Tibial nerve (tissue), 4 donors: ENCODE measurements at regions not wholly inside any gene's neighbourhood (a gene's known extent, or its start where the extent isn't known, plus 50 kb on each side); places are given as distances from the start of the nearest gene placed in this dataset.

Experiments
- EP300 ChIP-seq, 2 donors: sonication (generic); formaldehyde crosslinking; IDR thresholded peaks; one replicate each; pipeline ENCODE4 v1.6.1; 2017; ENCODE audit warnings: antibody characterized with exemption in 2 of 2, mild to moderate bottlenecking in 1 of 2
- POLR2A ChIP-seq, 2 donors: fragments of 450-650 bp; IDR thresholded peaks; one replicate each; pipeline ENCODE4 v1.6.1; 2017; ENCODE audit warnings: antibody characterized with exemption in 2 of 2, mild to moderate bottlenecking in 2 of 2, moderate library complexity in 2 of 2
- TF ChIP-seq, protein P1 (sequence below), 5 experiments: fragments of 200-600 bp in 3 of 5; fragments of 450-650 bp in 2 of 5; sonication (generic) in 3 of 5; IDR thresholded peaks; one replicate each; pipeline ENCODE4 v1.5.1; 2016 to 2019; ENCODE audit warnings: antibody characterized with exemption in 5 of 5, mild to moderate bottlenecking in 3 of 5, moderate library complexity in 2 of 5

DNA sequence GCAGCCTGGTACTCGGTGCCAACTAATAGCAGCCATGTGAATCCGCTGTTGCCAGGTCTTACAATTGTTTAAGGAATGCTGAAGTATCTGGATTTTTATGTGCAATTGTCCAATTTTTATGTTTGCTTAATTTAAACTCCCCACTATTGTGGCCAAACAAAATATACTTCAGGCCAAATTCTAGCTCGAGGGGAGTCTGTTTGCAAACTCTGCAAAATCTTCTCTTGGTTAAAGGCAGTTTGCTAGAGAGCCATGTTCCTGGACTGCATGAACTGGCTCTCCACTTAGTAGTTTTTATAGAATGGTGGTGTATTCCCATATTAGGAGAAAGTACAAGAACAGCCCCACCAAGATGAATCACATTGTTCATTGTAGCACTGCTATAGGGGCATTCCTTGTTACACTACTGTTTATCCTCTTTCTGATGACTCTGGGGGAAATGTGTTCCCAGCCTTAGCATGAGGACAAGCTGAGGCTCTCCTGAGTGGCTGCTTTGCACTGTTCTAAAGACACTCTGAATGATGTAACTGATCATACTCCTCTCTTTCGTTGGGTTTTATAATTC is 178.0 kb upstream of the GLI3 start:
- TF ChIP-seq, protein P1, sequence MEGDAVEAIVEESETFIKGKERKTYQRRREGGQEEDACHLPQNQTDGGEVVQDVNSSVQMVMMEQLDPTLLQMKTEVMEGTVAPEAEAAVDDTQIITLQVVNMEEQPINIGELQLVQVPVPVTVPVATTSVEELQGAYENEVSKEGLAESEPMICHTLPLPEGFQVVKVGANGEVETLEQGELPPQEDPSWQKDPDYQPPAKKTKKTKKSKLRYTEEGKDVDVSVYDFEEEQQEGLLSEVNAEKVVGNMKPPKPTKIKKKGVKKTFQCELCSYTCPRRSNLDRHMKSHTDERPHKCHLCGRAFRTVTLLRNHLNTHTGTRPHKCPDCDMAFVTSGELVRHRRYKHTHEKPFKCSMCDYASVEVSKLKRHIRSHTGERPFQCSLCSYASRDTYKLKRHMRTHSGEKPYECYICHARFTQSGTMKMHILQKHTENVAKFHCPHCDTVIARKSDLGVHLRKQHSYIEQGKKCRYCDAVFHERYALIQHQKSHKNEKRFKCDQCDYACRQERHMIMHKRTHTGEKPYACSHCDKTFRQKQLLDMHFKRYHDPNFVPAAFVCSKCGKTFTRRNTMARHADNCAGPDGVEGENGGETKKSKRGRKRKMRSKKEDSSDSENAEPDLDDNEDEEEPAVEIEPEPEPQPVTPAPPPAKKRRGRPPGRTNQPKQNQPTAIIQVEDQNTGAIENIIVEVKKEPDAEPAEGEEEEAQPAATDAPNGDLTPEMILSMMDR (IDR thresholded peaks at IDR 0.05): no peak
- no peak for TF ChIP-seq POLR2A (IDR thresholded peaks at IDR 0.05)
- no peak for TF ChIP-seq EP300 (IDR thresholded peaks at IDR 0.05)
